Body of pancreas (tissue), 4 donors: ENCODE measurements at regions not wholly inside any gene's neighbourhood (a gene's known extent, or its start where the extent isn't known, plus 50 kb on each side); places are given as distances from the start of the nearest gene placed in this dataset.

ENCODE experiments used
- CTCF ChIP-seq, 7 experiments: fragments of 450-650 bp in 4 of 7; fragments of 200-600 bp in 3 of 7; sonication (generic) in 3 of 7; IDR thresholded peaks; one replicate each; pipeline ENCODE4 v1.5.1; 2016 to 2019; ENCODE audit warnings: antibody characterized with exemption in 7 of 7
- POLR2A ChIP-seq, 3 donors: fragments of 450-650 bp; IDR thresholded peaks; one replicate each; pipeline ENCODE4 v1.6.1; 2016; ENCODE audit warnings: antibody characterized with exemption in 3 of 3, mild to moderate bottlenecking in 2 of 3

- TF ChIP-seq POLR2A (IDR thresholded peaks at IDR 0.05) (no peak), CTCF (IDR thresholded peaks at IDR 0.05) (no peak)
These were observed 257.4 kb downstream of the OLFM4 start for GRCh38 chr13:53285896-53286430.
